T1000 (cell line): ENCODE measurements at regions not wholly inside any gene's neighbourhood (a gene's known extent, or its start where the extent isn't known, plus 50 kb on each side); places are given as distances from the start of the nearest gene placed in this dataset.

Experiments used
- DNase-seq: peaks from one replicate; lab custom pipeline; 2025; ENCODE audit warnings: mixed read lengths; lab: John Stamatoyannopoulos, UW

DNA sequence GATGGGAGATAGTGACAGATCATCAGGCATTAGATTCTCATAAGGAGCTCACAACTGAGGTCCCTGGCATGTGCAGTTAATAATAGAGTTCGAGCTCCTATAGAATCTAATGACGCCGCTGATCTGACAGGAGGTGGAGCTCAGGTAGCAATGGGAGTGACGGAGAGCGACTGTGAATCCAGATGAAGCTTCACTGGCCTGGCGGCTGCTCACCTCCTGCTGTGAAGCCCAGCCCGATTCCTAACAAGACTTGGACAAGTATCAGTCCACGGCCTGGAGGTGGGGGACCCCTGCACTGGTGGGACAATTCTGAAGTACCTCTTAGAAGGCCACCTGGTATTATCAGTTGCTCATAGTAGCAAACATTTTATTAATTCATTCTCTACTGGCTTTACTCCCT lies 377.9 kb upstream of the ITGA1 start:
- DNase-seq = no peak

DNA sequence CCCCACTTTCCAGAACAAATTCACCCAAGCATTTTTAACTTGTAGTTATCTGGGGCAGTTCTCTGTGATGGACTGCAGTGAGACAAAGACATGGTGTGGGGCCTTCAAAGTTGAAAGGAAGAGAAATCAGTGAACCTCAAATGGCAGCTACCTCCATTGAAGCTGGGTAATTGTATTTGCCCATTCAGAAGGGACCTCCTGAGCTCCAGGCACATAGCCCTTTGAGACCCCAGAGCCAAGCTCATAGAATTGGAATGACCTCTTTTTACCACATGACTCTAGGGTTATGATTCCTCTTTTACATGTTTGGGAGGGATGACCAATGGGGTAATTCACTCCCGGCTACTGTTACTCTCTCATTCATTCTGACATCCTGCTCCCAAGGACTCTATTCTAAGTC lies 368.4 kb upstream of the ITGA1 start:
- no peak for DNase-seq

DNA sequence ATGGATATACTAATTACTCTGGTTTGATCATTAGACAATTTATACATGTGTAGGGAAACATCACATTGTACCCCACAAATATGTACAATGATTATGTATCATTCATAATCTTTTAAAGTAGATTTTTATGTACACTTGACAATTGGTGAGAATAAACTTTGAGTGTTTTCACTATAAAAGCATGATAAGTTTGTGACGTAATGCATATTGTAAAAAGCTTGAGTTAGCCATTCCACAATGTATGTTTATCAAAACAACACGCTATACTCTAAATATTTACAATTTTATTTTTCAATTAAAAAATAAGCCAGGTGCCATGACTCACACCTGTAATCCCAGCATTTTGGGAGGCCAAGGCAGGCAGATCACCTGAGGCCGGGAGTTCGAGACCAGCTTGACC lies 360.1 kb upstream of the ITGA1 start:
- no peak for DNase-seq

DNA sequence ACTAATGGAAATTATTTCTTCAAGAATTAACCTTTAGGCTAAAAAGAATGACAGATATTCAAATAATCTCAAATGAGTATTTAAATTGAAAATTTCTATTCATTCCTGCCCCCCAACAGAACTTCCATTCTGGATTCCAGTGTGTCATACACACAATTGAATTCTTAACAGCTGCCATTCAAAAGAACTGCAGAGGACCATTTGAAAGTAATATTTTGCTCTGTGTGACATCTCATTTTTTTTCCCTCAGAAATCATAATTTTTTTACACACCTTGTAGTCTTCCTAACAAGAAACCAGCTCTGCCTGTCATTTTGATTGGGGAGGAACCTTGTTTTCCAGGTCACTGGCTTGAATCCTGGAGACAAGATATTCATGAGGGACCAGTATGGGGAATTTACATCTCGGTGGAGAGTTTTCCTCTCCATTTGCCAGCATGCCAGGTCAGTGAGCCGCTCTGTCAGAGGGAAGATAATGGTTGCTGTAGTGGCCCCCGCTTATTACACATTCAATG lies 358.7 kb upstream of the ITGA1 start:
- DNase-seq = no peak

DNA sequence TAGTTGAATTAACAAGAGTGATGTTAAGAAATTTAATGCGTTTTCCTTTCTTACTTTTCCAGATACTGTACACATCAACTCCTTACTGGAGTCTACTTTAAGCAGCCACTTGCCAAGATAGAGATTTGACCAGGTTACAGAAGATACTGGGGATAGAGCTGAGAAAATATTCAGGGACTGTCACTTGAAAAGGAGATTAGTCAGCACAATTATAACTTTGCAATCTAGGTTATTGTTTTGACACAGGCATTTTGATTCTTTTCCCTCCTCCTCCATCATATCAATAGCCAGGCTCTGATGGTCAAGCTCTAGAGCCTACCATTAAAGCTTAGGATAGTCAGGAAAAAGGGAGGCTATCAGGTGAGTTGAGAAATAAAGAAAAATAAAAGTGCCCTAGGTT lies 345.9 kb upstream of the ITGA1 start:
- DNase-seq = no peak

DNA sequence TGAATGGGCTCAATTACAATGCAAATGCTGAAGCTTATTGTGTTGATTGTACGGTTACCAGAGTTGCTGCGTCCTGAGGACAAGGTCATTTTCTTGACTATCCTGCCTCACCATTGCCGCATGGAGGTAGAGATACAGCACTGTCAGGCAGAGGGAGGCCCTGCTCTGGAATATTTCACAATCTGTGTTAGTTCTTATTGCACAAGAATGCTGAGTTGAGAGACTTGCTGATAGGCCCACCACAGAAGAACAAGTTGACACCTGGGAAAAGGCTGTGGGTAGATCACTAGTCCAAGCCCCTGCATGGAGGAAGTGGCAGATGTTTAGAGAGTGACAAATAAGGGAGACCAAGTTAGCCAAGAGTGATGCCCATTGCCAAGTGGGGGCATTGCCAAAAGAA lies 344.5 kb upstream of the ITGA1 start:
- DNase-seq = no peak

DNA sequence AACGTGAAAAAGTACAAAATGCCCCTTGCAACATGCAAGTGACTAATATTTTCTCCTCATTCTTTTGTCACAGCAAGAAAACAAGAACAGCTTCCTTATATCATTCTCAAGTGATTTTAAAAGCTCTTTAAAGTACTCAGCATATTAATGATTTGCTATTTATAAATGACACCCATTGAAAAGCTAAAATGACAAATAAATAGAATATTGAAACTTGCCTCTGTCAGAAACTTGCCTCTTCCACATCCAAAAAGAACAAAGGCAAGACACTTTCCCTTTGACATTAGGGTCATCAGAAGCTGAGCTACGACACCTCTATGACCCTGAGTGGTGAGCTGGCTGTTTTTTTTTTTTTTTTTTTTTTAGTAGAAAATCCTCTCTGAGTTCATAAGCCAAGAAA lies 339.6 kb upstream of the ITGA1 start:
- DNase-seq = no peak

DNA sequence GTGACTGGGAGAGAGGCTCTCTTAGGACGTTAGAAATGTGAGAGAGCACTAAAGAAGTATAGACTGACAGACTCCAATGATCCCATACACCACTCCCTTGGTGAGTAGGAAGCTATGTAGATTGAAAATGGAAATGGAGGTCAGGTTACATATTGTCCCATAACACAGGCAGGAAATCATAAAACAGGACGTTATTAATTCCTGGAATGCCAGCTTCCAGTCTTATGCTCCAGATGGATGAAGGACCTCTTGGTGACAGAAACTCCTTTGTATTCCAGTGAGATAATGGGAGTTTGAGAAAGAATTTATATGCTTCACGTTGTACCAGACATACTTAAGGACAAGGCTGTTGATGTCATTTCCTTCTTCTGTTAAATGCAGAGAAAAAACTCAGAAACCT lies 338.2 kb upstream of the ITGA1 start:
- no peak for DNase-seq

DNA sequence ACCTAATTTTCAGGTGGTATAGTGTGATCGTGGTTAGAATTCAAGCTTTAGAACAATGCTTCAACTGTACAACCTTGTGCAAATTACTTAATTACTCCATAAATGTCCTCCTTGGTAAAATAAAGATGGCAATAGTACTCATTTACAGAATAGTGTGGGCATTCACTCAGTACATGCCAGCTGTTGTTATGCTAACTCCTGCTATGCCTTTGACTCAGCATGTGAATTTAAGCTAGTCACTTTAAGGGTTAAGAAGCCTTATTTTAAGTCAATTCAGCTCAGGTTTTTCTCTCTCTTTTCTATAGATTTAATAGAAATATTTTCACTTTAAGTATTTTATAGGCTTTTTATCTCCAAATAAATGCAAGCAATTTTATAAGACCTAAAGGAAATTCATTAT lies 335.6 kb upstream of the ITGA1 start:
- no peak for DNase-seq

DNA sequence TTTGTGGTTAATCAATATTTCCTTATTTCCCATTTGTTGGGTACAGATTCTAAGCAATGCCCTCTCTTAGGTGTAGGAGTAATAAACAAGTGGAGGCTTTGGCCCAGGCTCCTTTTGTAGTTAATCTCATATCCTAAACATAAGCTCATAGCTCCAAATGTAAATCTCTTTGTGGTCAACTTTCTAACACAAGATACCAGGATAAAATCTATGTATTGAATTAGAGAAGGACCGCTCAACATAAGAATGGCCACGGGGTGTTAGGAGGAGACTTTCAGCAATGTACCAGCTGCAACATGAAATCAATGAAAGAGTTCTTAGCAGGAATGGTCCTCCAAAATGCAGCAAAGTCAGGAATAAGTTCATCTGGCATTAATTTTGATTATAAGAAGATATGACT lies 334.5 kb upstream of the ITGA1 start:
- DNase-seq = no peak

DNA sequence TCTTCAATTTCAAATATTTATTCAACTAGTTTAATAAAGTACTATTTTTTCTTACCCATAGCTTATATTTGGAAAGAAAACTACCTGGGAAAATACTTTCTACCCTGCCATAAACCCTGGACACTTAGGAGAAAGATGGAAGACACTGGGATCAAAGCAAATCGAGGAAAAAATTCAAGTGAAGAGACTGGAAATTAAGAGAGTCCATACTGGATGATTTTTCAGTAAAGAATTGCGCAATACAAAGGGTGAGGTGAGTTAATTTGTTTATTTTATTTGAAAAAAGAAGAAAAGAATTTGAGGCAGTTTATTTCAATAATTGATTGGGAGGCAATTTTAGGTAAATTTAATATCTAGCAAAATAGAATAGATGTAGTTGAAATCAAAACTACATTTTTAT lies 331.8 kb upstream of the ITGA1 start:
- no peak for DNase-seq

DNA sequence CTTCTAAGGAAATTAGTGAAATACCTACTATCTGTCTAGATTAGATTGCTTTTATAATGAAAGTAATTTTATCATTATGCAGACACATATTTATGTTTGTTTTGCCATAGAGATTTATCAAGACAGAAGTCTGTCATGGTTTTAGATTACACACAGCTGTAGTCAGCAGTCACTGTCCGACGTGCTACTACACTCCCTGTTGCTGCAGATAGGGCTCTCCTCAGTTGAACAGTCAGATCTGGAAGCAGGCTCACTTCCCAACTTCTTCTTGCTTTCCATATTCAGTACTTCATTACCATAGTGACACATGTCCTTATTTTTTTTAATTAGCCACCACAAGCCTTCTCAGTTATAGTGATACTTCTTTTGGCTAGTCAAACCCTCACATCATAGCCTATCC lies 329.9 kb upstream of the ITGA1 start:
- no peak for DNase-seq

DNA sequence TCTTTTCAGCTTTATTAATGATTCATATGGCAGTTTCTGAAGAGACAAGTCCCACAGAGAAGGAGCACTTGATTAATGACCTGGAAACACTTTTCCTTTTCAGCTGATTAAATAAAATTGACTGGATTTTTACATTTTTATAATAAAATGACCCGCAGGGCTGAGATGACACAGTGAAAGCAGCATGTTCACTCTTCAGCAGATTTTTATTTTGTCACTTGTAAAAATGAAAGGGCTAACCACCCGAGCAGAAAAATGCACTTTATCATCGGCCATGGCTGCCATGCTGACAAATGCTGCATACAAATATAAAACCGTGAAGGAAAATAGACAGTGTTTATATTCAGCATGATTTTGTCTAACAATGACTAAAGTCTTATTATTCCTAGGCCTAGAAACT lies 321.6 kb upstream of the ITGA1 start:
- DNase-seq = no peak

DNA sequence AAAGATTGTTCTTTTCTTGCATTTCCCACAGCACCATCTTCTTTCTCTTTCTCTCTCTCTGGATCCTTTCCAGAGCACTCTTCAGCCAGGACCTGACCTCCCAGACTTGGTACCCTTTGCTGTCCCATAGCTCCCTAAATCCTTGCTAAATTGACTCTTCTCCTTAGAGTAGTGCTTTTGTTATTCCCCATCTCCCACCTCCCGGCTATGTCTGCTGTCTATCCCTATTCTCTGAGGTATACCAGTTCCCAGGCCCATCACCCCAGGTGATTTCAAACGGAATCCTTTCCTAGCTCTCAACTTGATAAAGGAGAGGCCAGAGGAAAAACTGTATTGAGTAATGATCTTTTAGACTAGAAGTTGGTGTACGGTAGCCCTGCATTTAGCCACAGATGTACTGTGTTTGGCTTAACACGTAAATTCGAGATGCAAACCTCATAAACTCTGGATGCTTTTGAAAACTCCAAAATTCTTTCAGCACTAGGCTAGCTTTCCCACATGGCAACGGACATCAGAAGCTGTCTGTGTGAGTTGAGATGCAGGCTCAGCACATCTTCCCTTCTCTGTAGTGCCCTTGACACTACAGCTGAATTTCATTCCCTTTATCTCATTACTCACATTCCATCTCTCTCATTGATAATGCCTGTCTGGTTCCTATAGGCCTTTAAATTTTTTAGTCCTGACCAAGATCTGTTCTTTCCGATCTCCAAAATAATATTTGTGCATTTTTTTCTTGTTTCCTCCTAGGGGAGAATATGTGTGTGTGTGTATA lies 320.8 kb upstream of the ITGA1 start:
- no peak for DNase-seq

DNA sequence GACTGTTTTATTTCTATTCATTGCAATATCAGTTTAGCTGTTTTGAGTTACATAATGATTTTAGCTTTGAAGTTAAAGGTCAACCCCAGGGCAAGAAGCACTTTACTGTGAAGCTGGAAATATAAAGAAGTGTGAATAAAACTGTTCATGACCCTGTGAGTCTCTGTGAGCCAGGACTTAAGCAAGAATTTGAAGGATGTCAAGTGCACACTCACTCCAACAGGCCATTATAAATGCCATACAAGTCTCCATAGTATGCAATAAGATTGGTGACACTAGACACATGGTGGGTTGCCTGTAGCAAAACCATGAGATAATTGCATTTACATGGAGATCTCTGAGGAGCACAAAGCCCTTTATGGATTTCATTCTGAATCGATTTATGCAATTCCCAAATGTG lies 318.7 kb upstream of the ITGA1 start:
- DNase-seq = no peak

DNA sequence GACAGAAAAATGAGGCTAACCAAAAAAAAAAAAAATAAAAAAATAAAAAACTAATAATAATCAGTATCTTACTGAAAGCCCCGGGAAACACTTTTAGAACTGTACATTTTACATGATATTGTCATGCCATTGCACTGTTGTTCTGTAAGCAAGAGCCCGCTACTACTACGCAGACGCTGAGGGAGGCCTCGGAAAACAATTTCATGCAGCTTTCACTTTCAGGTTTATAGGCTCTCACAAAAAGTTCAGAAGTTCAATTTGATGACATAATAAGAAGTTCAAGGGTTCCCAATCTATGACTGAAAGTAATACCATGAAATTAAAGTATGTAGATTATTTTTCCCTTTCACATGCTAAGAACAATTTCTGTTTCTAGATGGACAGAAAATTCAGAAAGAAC lies 318.3 kb upstream of the ITGA1 start:
- DNase-seq = no peak

DNA sequence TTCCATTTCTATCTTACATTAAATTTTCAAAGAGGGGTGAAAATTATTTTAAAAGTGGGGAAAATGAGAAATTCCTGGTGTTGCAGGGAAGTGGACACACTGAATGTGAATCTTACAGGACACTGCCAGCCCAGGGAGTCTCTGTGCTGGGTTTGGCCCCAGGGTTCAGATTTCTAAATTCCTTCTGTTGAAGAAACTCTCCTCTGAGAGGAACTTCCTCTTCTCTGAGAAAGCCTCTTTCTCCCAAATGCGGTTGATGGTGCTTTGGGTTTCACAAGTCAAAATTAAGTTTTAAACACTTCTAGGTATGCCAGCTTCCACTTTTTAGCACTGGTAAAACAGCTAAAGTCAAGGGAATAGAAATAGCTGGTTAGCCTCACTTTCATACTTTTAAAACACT lies 317.9 kb upstream of the ITGA1 start:
- DNase-seq = no peak

DNA sequence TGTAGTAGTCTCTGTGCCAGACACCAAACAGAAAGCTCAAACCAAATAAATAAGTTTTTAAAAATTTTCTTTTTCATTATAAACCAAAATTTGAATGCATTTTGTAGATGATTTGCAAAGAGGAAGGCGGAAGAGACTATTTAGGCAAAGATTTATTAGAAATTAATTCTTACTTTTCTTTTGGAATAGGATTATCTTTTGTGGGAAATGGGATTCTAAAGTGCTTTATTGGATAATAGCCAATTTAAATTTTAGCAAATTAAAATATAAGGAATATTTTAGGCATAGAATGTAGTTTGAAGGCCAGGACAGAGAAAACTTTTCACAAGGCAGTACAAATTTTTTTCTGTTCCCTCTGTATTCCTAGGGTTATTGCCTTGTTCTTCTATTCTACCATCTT lies 311.4 kb upstream of the ITGA1 start:
- DNase-seq = no peak

DNA sequence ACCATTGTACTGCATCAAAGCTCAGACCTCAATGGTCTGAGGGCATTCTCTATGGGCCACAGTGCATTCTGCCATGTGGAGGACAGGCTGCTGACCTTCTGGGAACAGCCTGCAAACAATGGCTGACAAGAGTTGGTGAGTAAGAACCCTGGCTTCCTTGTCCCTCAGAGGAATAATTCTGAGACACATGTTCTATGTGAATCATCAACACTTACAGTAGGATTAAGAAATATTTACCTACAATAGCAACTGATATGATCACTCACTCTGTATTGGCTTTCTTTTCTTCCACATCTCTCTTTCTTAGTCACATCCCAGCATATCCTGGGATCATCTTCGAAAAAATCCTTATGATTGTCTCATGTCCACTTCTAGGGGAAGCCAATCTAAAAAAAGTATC lies 306.5 kb upstream of the ITGA1 start:
- DNase-seq = no peak

DNA sequence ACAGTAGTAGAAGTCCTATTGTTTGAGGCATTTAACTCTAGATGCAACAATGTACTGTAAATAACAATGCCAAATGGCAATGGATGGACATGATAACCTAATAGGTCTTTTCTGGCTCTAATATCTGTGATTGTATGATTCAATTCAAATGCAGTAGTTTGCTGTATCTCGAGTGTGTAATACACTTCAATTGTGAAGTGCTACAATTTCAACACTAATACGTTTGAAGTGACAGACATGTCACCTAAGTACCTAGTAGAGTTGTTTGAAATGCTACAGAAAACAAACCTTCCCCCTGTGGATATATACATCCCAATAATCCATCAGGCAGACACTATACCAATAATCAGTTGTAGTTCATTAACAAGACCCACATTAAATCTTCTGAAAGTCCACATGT lies 305.9 kb upstream of the ITGA1 start:
- no peak for DNase-seq

DNA sequence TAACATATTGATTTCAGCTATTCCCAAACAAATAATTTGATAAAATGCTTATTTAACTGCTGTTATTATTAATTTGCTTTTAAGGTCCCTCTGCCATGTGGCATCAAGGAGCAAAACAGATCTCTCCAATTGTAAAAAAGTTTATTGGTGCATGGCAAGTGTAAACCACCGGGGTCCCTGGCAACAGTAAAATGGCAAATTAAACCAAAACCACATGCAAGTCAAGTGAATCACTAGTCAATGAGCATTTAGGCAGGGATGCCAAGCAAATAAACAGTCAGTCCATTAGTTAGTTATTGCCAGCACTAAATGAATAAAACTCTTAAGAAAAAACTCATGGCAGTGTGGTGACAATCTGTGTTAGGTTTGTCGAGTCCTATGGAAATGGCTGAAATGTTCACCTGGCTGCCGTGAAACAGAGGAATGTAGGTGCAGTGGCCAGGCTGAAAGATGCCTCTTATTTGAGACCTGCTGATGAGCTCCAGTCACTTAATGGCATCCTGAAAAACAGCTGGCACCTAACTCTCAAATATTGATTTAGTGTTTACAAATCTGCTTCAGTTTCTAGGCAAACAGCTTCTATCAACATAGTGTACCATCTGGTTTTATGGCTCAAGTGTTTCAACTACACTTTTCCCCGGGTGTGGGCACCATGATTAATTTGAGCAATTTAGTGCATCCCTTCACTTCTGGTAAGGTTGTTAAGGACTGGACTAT lies 296.5 kb upstream of the ITGA1 start:
- DNase-seq = no peak

DNA sequence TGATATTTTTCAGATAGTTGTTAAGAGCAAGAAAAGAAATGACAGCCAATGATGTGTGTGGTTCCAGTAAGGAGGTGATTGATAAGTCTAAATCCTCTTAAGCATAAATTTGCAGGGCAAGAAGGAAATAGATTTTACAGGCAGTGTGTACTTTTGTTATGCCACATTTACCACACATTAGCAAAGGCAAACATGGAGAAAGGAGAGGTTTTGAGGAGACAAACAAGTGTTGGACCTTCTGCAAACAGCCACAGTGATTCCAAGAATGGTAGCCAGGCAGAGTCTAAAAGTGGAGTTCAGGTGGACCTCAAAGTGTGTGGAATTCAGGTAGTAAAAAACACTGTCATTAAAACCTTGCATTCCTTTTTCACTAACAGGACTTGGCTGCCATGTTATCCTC lies 295.9 kb upstream of the ITGA1 start:
- no peak for DNase-seq

DNA sequence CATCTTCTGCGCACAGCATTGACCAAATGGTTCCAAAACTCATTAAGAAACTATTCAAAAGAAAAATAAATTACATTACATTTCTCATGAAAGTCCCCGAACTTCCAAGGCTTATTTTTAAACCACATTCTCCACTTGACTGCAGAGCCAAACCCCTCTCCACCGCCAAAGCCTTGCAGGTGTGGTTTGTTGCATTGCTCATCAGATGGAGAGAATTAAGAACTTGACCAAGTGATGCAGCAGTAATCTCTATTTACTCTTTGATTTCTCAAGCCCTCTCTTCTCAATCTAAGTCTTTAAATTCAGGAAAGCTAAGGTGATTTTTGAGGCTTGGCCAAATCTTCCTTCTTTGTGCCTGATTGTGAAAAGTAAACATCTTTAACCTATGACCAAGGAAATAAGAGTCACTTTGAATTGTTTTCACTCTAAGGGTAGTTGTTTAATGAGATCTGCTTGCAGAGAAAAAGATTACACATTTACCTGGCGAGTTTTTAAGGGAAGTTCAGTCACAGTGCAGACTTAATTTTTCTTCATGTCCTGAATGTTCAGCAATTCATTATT lies 290.5 kb upstream of the ITGA1 start:
- DNase-seq = no peak
